H9 (cell line): ENCODE measurements at regions not wholly inside any gene's neighbourhood (a gene's known extent, or its start where the extent isn't known, plus 50 kb on each side); places are given as distances from the start of the nearest gene placed in this dataset.

ENCODE experiments used
- DNase-seq: peaks from one replicate; pipeline ENCODE4 v3.0.0-alpha.2; 2017
- H2AFZ ChIP-seq: one replicate; pipeline ENCODE4 v1.6.1; 2013; ENCODE audit warnings: mild to moderate bottlenecking, low read length, control low read depth, moderate library complexity
- H2AK5ac ChIP-seq: 2 replicates; pipeline ENCODE4 v1.6.1; 2013; ENCODE audit warnings: low read length, control low read depth, mixed read lengths; ENCODE audit not compliant: insufficient read length
- H2BK120ac ChIP-seq: one replicate; pipeline ENCODE4 v1.6.1; 2013; ENCODE audit warnings: low read depth, mild to moderate bottlenecking, low read length, control low read depth, inconsistent platforms; ENCODE audit not compliant: poor library complexity, severe bottlenecking
- H2BK12ac ChIP-seq: 2 replicates; pipeline ENCODE4 v1.6.1; 2013; ENCODE audit warnings: low read length, control low read depth, mixed read lengths, low read depth; ENCODE audit not compliant: insufficient read length
- H2BK15ac ChIP-seq: 2 replicates; pipeline ENCODE4 v1.6.1; 2013; ENCODE audit warnings: low read depth, low read length, control low read depth
- H2BK20ac ChIP-seq: one replicate; pipeline ENCODE4 v1.6.1; 2013; ENCODE audit warnings: low read depth, mild to moderate bottlenecking, low read length, control low read depth, inconsistent platforms; ENCODE audit not compliant: poor library complexity, severe bottlenecking
- H2BK5ac ChIP-seq: 2 replicates; pipeline ENCODE4 v1.6.1; 2013; ENCODE audit warnings: low read length, control low read depth, mixed read lengths; ENCODE audit not compliant: insufficient read length
- H3K14ac ChIP-seq: 2 replicates; pipeline ENCODE4 v1.6.1; 2013; ENCODE audit warnings: low read length, control low read depth; ENCODE audit not compliant: insufficient read depth
- H3K18ac ChIP-seq: 2 replicates; pipeline ENCODE4 v1.6.1; 2013; ENCODE audit warnings: low read depth, mild to moderate bottlenecking, mixed read lengths, low read length, control low read depth; ENCODE audit not compliant: insufficient read length
- H3K23ac ChIP-seq: 2 replicates; pipeline ENCODE4 v1.6.1; 2013; ENCODE audit warnings: low read length, control low read depth, mixed read lengths, low read depth; ENCODE audit not compliant: insufficient read length
- H3K23me2 ChIP-seq: 2 replicates; pipeline ENCODE4 v1.6.1; 2013; ENCODE audit warnings: low read depth, mild to moderate bottlenecking, mixed read lengths, low read length, control low read depth; ENCODE audit not compliant: insufficient read length, poor library complexity, severe bottlenecking
- H3K27ac ChIP-seq: 2 replicates; pipeline ENCODE4 v1.5.1; 2013; ENCODE audit warnings: low read length, control low read depth, mixed read lengths, low read depth; ENCODE audit not compliant: insufficient read length
- H3K27me3 ChIP-seq: 2 replicates; pipeline ENCODE4 v1.6.1; 2013; ENCODE audit warnings: low read length, control low read depth, inconsistent platforms; ENCODE audit not compliant: insufficient read depth
- H3K4ac ChIP-seq: 2 replicates; pipeline ENCODE4 v1.6.1; 2013; ENCODE audit warnings: low read depth, mild to moderate bottlenecking, control low read depth, inconsistent platforms, low read length, moderate library complexity
- H3K4me1 ChIP-seq: 2 replicates; pipeline ENCODE4 v1.6.1; 2013; ENCODE audit warnings: low read length, control low read depth, inconsistent platforms; ENCODE audit not compliant: insufficient read depth
- H3K4me2 ChIP-seq: 2 replicates; pipeline ENCODE4 v1.6.1; 2013; ENCODE audit warnings: low read length, control low read depth, mixed read lengths; ENCODE audit not compliant: insufficient read length, insufficient read depth
- H3K56ac ChIP-seq: 2 replicates; pipeline ENCODE4 v1.6.1; 2013; ENCODE audit warnings: low read depth, mild to moderate bottlenecking, mixed read lengths, low read length, control low read depth; ENCODE audit not compliant: insufficient read length
- H3K79me1 ChIP-seq: 2 replicates; pipeline ENCODE4 v1.6.1; 2013; ENCODE audit warnings: low read depth, mild to moderate bottlenecking, moderate library complexity, low read length, control low read depth, inconsistent platforms; ENCODE audit not compliant: insufficient read depth, poor library complexity, severe bottlenecking
- H3K79me2 ChIP-seq: 2 replicates; pipeline ENCODE4 v1.6.1; 2013; ENCODE audit warnings: low read length, control low read depth, inconsistent platforms; ENCODE audit not compliant: insufficient read depth
- H3K9ac ChIP-seq: 2 replicates; pipeline ENCODE4 v1.6.1; 2013; ENCODE audit warnings: low read length, control low read depth, mixed read lengths; ENCODE audit not compliant: insufficient read length; ENCODE audit errors: extremely low read depth
- H3K9me3 ChIP-seq: one replicate; pipeline ENCODE4 v1.6.1; 2013; ENCODE audit warnings: low read depth, low read length, inconsistent platforms; ENCODE audit not compliant: control insufficient read depth
- H3T11ph ChIP-seq: one replicate; pipeline ENCODE4 v1.6.1; 2013; ENCODE audit warnings: mild to moderate bottlenecking, low read length, control low read depth, inconsistent platforms
- H4K20me1 ChIP-seq: one replicate; pipeline ENCODE4 v1.6.1; 2013; ENCODE audit not compliant: control insufficient read depth, insufficient read length, insufficient read depth
- H4K5ac ChIP-seq: 2 replicates; pipeline ENCODE4 v1.6.1; 2013; ENCODE audit warnings: low read depth, mild to moderate bottlenecking, mixed read lengths, low read length, control low read depth; ENCODE audit not compliant: insufficient read length
- H4K8ac ChIP-seq: replicated peaks from 2 replicates; pipeline ENCODE4 v1.6.1; 2013; ENCODE audit warnings: low read length, control low read depth, mixed read lengths, low read depth; ENCODE audit not compliant: insufficient read length
- H4K91ac ChIP-seq: 2 replicates; pipeline ENCODE4 v1.6.1; 2013; ENCODE audit warnings: low read depth, mild to moderate bottlenecking, moderate library complexity, mixed read lengths, low read length, control low read depth; ENCODE audit not compliant: insufficient read length
- H3K27ac Mint-ChIP-seq, 3 experiments: 2 replicates in 2 of 3; 3 replicates in 1 of 3; pipeline ENCODE4 v1.8.0; 2020 to 2021; ENCODE audit warnings: mixed read lengths in 3 of 3, mild to moderate bottlenecking in 1 of 3, moderate library complexity in 1 of 3
- H3K27me3 Mint-ChIP-seq: 2 replicates; pipeline ENCODE4 v1.8.0; 2021; ENCODE audit warnings: low read depth, mild to moderate bottlenecking, moderate library complexity, mixed read lengths
- H3K36me3 Mint-ChIP-seq, 3 experiments: 2 replicates in 2 of 3; 3 replicates in 1 of 3; pipeline ENCODE4 v1.8.0; 2020 to 2021; ENCODE audit warnings: low read depth in 3 of 3, mixed read lengths in 3 of 3; ENCODE audit not compliant: insufficient read depth in 1 of 3
- H3K4me1 Mint-ChIP-seq, 2 experiments: 2 replicates each; pipeline ENCODE4 v1.8.0; 2020; ENCODE audit warnings: mixed read lengths in 2 of 2
- H3K4me3 Mint-ChIP-seq, 2 experiments: 2 replicates in 1 of 2; 3 replicates in 1 of 2; pipeline ENCODE4 v1.8.0; 2020 to 2021; ENCODE audit warnings: mild to moderate bottlenecking in 2 of 2, mixed read lengths in 2 of 2, moderate library complexity in 1 of 2
- H3K9me3 Mint-ChIP-seq, 2 experiments: 2 replicates in 1 of 2; 3 replicates in 1 of 2; pipeline ENCODE4 v1.8.0; 2020; ENCODE audit warnings: mild to moderate bottlenecking in 2 of 2, mixed read lengths in 2 of 2, moderate library complexity in 1 of 2
- WGBS: extraction: QIAGEN DNeasy Blood & Tissue Kit; methylation state at CpG from one replicate; pipeline ENCODE4 v1.1.7; 2013; ENCODE audit warnings: missing lambda C conversion rate, low lambda C conversion rate, mixed read lengths; ENCODE audit not compliant: insufficient read length; ENCODE audit errors: extremely low coverage; 5-methylcytosine and 5-hydroxymethylcytosine counted together
- TF ChIP-seq, protein P1 (sequence below): fragments of 200-600 bp; sonication (generic); conservative IDR thresholded peaks from 3 replicates; pipeline ENCODE4 v1.8.0; 2021; ENCODE audit warnings: antibody characterized with exemption, mild to moderate bottlenecking

DNA sequence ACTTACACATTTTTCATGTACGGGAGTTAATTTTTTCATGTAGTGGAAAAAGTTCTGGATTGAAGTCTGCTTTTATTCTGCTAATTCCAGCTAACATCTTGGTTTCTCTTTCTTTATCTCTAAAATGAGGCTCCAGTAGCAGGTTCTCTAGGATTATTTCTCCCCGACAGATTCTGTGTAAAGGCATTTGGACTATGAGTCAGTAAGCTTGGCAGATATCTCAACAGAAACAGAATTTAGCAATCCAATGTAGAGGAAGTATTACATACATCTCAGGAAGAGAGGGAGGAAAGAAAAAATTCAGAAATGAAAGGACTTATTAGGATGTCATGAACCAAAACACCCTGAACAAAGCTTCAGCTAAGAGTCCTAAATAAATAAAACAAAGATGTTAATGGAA is 1682.3 kb upstream of the TENM3 start:
- Histone ChIP-seq H3K79me2 (no peaks in the 10 kb centered on the region), H3K4ac (no peak overlapping the region), H3K79me1 (no peaks in the 10 kb centered on the region), H3K27me3 (no peaks in the 10 kb centered on the region), H4K5ac (no peak overlapping the region), H3K14ac (no peak overlapping the region), H4K8ac (no peak overlapping the region), H2BK12ac (no peak overlapping the region), H3K4me2 (no peak overlapping the region), H2BK15ac (no peak overlapping the region), H3K56ac (no peak overlapping the region), H3T11ph (no peak overlapping the region), H3K23me2 (no peaks in the 10 kb centered on the region), H4K20me1 (no peaks in the 10 kb centered on the region), H3K27ac (no peak overlapping the region), H3K9me3 (no peaks in the 10 kb centered on the region), H2BK120ac (no peak overlapping the region), H2BK5ac (no peak overlapping the region), H2AFZ (no peak overlapping the region), H3K4me1 (no peaks in the 10 kb centered on the region; the same call in 1 of the 2 replicates), H3K18ac (no peak overlapping the region), H3K9ac (no peak overlapping the region), H2BK20ac (no peak overlapping the region), H3K23ac (no peak overlapping the region), H2AK5ac (no peak overlapping the region), H4K91ac (no peak overlapping the region)
- TF ChIP-seq, protein P1, sequence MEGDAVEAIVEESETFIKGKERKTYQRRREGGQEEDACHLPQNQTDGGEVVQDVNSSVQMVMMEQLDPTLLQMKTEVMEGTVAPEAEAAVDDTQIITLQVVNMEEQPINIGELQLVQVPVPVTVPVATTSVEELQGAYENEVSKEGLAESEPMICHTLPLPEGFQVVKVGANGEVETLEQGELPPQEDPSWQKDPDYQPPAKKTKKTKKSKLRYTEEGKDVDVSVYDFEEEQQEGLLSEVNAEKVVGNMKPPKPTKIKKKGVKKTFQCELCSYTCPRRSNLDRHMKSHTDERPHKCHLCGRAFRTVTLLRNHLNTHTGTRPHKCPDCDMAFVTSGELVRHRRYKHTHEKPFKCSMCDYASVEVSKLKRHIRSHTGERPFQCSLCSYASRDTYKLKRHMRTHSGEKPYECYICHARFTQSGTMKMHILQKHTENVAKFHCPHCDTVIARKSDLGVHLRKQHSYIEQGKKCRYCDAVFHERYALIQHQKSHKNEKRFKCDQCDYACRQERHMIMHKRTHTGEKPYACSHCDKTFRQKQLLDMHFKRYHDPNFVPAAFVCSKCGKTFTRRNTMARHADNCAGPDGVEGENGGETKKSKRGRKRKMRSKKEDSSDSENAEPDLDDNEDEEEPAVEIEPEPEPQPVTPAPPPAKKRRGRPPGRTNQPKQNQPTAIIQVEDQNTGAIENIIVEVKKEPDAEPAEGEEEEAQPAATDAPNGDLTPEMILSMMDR: no peak
- no peak overlapping the region for H3K27ac Mint-ChIP-seq
- DNase-seq: no peak
- no CpG with 5 or more reads among the region's 2 CpGs for WGBS
- no peak overlapping the region for H3K4me3 Mint-ChIP-seq
- no peaks in the 10 kb centered on the region for H3K36me3 Mint-ChIP-seq
- H3K9me3 Mint-ChIP-seq: no peaks in the 10 kb centered on the region; a peak in 1 of 5 replicates
- no peaks in the 10 kb centered on the region for H3K27me3 Mint-ChIP-seq
- H3K4me1 Mint-ChIP-seq: peaks cover 2% of the 10 kb centered on the region in 2 experiments; a peak in 2 of 4 replicates
